GM23338 (cell line): ENCODE measurements at regions not wholly inside any gene's neighbourhood (a gene's known extent, or its start where the extent isn't known, plus 50 kb on each side); places are given as distances from the start of the nearest gene placed in this dataset.

Experiments used
- CREB1 ChIP-seq: fragments of 250-450 bp; sonication (Bioruptor Pico); IDR thresholded peaks from 2 replicates; pipeline ENCODE4 v1.5.0; 2020; ENCODE audit warnings: low read depth, mild to moderate bottlenecking, moderate library complexity
- EZH2phosphoT487 ChIP-seq: fragments of 200-600 bp; sonication (generic); IDR thresholded peaks from one replicate; pipeline ENCODE4 v1.8.1; 2018; ENCODE audit warnings: antibody characterized with exemption; ENCODE audit not compliant: unreplicated experiment
- POLR2AphosphoS5 ChIP-seq: IDR thresholded peaks from 2 replicates; pipeline ENCODE4 v1.6.1; 2016; ENCODE audit warnings: antibody characterized with exemption, low read depth
- STAT1 ChIP-seq: IDR thresholded peaks from one replicate; pipeline ENCODE4 v1.6.1; 2016; ENCODE audit warnings: antibody characterized with exemption; ENCODE audit not compliant: unreplicated experiment
- TF ChIP-seq, protein P1 (sequence below), 2 experiments: fragments of 200-600 bp in 1 of 2; sonication (generic) in 1 of 2; conservative IDR thresholded peaks; 2 replicates each; pipeline versions ENCODE4 v1.5.1 to v1.6.1; 2016 to 2017; ENCODE audit warnings: antibody characterized with exemption in 2 of 2, low read depth in 2 of 2, mild to moderate bottlenecking in 2 of 2, moderate library complexity in 1 of 2

DNA sequence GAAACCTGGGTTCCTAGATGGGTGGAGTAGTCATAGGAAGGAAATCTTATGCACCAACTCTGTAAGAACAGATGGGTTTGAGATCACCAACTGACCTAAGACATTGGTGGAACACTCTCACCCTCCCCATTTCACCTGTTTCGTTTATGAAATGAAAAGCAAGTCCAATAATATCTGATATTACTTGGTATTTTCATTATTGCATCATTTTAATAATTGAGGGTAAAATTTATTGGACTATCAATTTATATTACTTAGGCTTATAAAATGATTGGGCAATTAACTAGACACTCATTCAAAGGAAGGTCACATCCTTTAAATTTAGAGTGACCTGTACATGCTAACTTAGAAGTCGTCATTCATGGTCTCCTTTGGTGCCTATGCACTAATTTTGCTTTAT is 503.9 kb downstream of the TAFA4 start:
- TF ChIP-seq, protein P1, sequence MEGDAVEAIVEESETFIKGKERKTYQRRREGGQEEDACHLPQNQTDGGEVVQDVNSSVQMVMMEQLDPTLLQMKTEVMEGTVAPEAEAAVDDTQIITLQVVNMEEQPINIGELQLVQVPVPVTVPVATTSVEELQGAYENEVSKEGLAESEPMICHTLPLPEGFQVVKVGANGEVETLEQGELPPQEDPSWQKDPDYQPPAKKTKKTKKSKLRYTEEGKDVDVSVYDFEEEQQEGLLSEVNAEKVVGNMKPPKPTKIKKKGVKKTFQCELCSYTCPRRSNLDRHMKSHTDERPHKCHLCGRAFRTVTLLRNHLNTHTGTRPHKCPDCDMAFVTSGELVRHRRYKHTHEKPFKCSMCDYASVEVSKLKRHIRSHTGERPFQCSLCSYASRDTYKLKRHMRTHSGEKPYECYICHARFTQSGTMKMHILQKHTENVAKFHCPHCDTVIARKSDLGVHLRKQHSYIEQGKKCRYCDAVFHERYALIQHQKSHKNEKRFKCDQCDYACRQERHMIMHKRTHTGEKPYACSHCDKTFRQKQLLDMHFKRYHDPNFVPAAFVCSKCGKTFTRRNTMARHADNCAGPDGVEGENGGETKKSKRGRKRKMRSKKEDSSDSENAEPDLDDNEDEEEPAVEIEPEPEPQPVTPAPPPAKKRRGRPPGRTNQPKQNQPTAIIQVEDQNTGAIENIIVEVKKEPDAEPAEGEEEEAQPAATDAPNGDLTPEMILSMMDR (conservative IDR thresholded peaks at IDR 0.05; ENCODE audit: low read depth in 2 of 2) = no peak
- no peak for TF ChIP-seq STAT1
- no peak for TF ChIP-seq CREB1 (CRISPR knock-in tag)
- no peak for TF ChIP-seq POLR2AphosphoS5
- no peak for TF ChIP-seq EZH2phosphoT487
